ENCODE measurements at regions not wholly inside any gene's neighbourhood (a gene's known extent, or its start where the extent isn't known, plus 50 kb on each side); places are given as distances from the start of the nearest gene placed in this dataset.

GRCh38 chr4:84085986-84086385, 413.1 kb downstream of the NKX6-1 start:
- Histone ChIP-seq H3K4me1 (ENCODE audit: control insufficient read depth in 4 of 4, insufficient read depth in 4 of 4, low read length in 3 of 4) (no peaks in the 10 kb centered on the region), H3K27me3 (ENCODE audit: control insufficient read depth in 4 of 4, insufficient read depth in 4 of 4, low read length in 3 of 4) (no peaks in the 10 kb centered on the region), H3K27ac (ENCODE audit: low read depth in 1 of 2, low read length in 2 of 2) (no peak overlapping the region), H3K4me3 (ENCODE audit: low read depth in 1 of 3, low read length in 3 of 3) (no peak overlapping the region), H3K36me3 (ENCODE audit: control insufficient read depth in 4 of 4, insufficient read depth in 3 of 4, low read depth in 1 of 4, low read length in 3 of 4) (no peaks in the 10 kb centered on the region), H3K9me3 (ENCODE audit: control insufficient read depth in 4 of 4, low read length in 3 of 4) (no peaks in the 10 kb centered on the region), H3K9ac (ENCODE audit: low read depth in 1 of 2, low read length in 2 of 2) (no peak overlapping the region)
- no peak for DNase-seq (ENCODE audit: low spot score)
- 73% methylated on average over 4 of the region's 4 CpGs for WGBS
- TF ChIP-seq MAX (IDR thresholded peaks at IDR 0.05): no peak
- TF ChIP-seq, protein P1, sequence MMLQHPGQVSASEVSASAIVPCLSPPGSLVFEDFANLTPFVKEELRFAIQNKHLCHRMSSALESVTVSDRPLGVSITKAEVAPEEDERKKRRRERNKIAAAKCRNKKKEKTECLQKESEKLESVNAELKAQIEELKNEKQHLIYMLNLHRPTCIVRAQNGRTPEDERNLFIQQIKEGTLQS (IDR thresholded peaks at IDR 0.05): no peak
- TF ChIP-seq, protein P2, sequence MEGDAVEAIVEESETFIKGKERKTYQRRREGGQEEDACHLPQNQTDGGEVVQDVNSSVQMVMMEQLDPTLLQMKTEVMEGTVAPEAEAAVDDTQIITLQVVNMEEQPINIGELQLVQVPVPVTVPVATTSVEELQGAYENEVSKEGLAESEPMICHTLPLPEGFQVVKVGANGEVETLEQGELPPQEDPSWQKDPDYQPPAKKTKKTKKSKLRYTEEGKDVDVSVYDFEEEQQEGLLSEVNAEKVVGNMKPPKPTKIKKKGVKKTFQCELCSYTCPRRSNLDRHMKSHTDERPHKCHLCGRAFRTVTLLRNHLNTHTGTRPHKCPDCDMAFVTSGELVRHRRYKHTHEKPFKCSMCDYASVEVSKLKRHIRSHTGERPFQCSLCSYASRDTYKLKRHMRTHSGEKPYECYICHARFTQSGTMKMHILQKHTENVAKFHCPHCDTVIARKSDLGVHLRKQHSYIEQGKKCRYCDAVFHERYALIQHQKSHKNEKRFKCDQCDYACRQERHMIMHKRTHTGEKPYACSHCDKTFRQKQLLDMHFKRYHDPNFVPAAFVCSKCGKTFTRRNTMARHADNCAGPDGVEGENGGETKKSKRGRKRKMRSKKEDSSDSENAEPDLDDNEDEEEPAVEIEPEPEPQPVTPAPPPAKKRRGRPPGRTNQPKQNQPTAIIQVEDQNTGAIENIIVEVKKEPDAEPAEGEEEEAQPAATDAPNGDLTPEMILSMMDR (IDR thresholded peaks at IDR 0.05; ENCODE audit: low read depth, low read length, missing input control): no peak
- no peak for TF ChIP-seq NR2F2 (IDR thresholded peaks at IDR 0.05)
- TF ChIP-seq FOXA1 (IDR thresholded peaks at IDR 0.05): no peak
- no peak for TF ChIP-seq HNF4G (IDR thresholded peaks at IDR 0.05)
- TF ChIP-seq ZBTB33 (IDR thresholded peaks at IDR 0.05): no peak
- no peak for TF ChIP-seq RXRA (IDR thresholded peaks at IDR 0.05)
- no peak for TF ChIP-seq SP1 (IDR thresholded peaks at IDR 0.05)
- TF ChIP-seq HNF4A (conservative IDR thresholded peaks at IDR 0.05): no peak

DNA sequence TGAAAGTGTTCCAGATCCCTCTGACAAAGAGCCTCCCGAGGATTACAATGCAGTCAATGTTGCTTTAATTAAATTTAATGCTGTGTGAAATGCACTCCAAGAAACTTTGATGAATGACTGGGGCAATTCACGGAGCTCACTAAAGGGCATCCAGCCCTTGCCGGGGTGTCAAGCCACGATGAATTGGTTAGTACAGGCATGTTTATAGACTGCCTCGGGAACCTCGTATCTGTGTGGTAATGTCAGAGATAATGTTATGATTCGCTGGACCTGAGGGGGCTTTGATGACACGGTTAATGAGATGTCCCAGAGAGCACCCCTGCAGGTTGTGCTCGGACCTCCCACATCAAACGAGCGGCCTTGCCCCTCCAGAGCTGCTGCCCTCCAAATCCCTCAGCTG, 428.8 kb downstream of the NKX6-1 start:
- no peak overlapping the region for H3K27ac ChIP-seq (ENCODE audit: low read depth in 1 of 2, low read length in 2 of 2)
- WGBS: 54% methylated on average over 11 of the region's 11 CpGs
- H3K4me3 ChIP-seq (ENCODE audit: low read depth in 1 of 3, low read length in 3 of 3): no peak overlapping the region
- peaks cover 0 to 2% (median 0%) of the 10 kb centered on the region in 4 donors for H3K27me3 ChIP-seq (ENCODE audit: control insufficient read depth in 4 of 4, insufficient read depth in 4 of 4, low read length in 3 of 4)
- no peak overlapping the region for H3K9ac ChIP-seq (ENCODE audit: low read depth in 1 of 2, low read length in 2 of 2)
- no peaks in the 10 kb centered on the region for H3K4me1 ChIP-seq (ENCODE audit: control insufficient read depth in 4 of 4, insufficient read depth in 4 of 4, low read length in 3 of 4)
- no peak for DNase-seq (ENCODE audit: low spot score)
- TF ChIP-seq MAX (IDR thresholded peaks at IDR 0.05) (no peak), FOXA2 (IDR thresholded peaks at IDR 0.05) (no peak)
- H3K9me3 ChIP-seq (ENCODE audit: control insufficient read depth in 4 of 4, low read length in 3 of 4): no peaks in the 10 kb centered on the region
- H3K36me3 ChIP-seq (ENCODE audit: control insufficient read depth in 4 of 4, insufficient read depth in 3 of 4, low read depth in 1 of 4, low read length in 3 of 4): no peaks in the 10 kb centered on the region

DNA sequence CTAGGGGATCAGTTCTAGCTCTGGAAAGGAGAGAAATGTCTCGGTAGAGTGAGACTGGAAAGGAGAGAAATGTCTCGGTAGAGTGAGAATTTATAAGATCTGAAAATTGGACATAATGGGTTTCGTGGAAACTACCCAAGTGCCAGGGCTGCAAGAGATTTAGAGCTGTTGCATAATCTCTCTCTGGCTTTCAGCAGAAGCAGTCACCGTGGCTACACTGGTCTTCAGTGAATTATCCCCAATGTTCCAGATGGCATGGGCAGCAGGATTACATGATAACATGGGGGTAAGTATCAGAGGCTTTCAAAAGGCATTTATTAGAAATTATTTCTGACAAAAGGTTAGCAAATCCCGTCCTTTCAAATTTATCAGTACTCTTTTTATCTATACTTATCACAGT, 435.5 kb downstream of the NKX6-1 start:
- Histone ChIP-seq H3K4me3 (ENCODE audit: low read depth in 1 of 3, low read length in 3 of 3) (no peak overlapping the region), H3K27me3 (ENCODE audit: control insufficient read depth in 4 of 4, insufficient read depth in 4 of 4, low read length in 3 of 4) (no peaks in the 10 kb centered on the region), H3K36me3 (ENCODE audit: control insufficient read depth in 4 of 4, insufficient read depth in 3 of 4, low read depth in 1 of 4, low read length in 3 of 4) (no peaks in the 10 kb centered on the region), H3K9ac (ENCODE audit: low read depth in 1 of 2, low read length in 2 of 2) (no peak overlapping the region), H3K9me3 (ENCODE audit: control insufficient read depth in 4 of 4, low read length in 3 of 4) (no peaks in the 10 kb centered on the region), H3K4me1 (ENCODE audit: control insufficient read depth in 4 of 4, insufficient read depth in 4 of 4, low read length in 3 of 4) (no peaks in the 10 kb centered on the region), H3K27ac (ENCODE audit: low read depth in 1 of 2, low read length in 2 of 2) (no peak overlapping the region)
- TF ChIP-seq RAD21 (IDR thresholded peaks at IDR 0.05) (no peak), ZBTB33 (IDR thresholded peaks at IDR 0.05) (no peak), MAX (IDR thresholded peaks at IDR 0.05) (no peak), JUND (IDR thresholded peaks at IDR 0.05) (no peak), HNF4G (IDR thresholded peaks at IDR 0.05) (no peak), RXRA (IDR thresholded peaks at IDR 0.05) (no peak)
- TF ChIP-seq, protein P2 (IDR thresholded peaks at IDR 0.05; ENCODE audit: low read depth, low read length, missing input control): no peak
- DNase-seq (ENCODE audit: low spot score): no peak
- WGBS: 58% methylated on average over 5 of the region's 5 CpGs
